GM19463 (cell line): ENCODE measurements at regions not wholly inside any gene's neighbourhood (a gene's known extent, or its start where the extent isn't known, plus 50 kb on each side); places are given as distances from the start of the nearest gene placed in this dataset.

Experiments used
- ATAC-seq: cut with Tn5 transposase; IDR thresholded peaks from one replicate; pipeline ENCODE4 v1.9.1; 2021; ENCODE audit warnings: mild to moderate bottlenecking, moderate library complexity; ENCODE audit not compliant: unreplicated experiment

GRCh38 chr22:49284056-49284784, 543.5 kb downstream of the BRD1 start:
- no peak for ATAC-seq

- ATAC-seq = no peak
These were observed 545.1 kb downstream of the BRD1 start for GRCh38 chr22:49282596-49282995.

GRCh38 chr22:49281467-49282340, 546.0 kb downstream of the BRD1 start:
- ATAC-seq = no peak

DNA sequence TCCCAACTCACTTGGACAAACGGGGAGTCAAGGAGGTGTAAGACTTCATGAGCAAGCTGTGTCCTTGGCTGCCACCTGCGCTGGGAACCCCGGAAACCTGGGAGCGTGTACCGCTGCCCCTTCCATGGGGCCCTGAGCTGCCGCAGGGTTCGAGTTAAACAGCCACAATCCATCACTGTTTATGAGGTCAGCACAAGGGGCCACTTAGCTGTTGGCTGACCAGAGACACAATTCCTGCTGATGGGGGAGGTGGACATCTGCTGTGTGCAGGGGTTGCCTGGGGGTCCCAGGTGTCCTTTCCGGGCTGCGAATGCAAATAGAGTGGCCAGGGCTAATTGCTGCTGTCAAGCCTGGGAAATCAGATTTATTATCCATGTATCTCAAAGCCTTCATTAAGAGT, 549.3 kb downstream of the BRD1 start:
- no peak for ATAC-seq

- no peak for ATAC-seq
These were observed 551.1 kb downstream of the BRD1 start for GRCh38 chr22:49276567-49276966.

DNA sequence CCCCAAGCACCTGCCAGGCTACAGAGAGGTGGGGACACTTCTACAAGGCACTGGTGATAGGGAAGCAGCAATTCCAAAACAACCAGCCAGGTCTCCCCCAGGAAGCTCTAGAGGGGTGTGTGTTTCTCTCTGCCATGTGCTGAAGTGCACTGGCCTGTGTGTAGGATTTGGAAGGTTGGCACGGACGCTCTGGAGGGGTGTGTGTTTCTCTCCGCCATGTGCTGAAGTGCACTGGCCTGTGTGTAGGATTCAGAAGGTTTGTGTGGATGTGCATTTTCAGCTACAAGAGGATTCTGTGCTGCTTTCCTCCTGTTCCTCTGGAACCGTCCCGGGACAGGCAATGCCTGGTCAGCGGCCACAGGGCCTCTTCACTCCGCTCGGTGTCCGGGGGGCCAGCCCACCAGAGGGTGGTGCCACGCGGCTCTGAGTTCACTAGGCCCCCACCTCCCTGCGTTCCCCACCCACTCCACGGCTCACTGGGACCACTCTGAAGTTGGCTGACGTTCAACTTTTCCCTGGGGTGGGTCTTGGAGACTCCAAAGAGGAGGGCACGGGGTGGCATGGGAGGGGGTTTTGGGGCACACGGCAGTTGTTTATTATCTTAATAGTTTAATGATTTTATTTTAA, 552.8 kb downstream of the BRD1 start:
- ATAC-seq = no peak

GRCh38 chr22:49272546-49273125, 555.0 kb downstream of the BRD1 start:
- ATAC-seq = no peak

- no peak for ATAC-seq
These were observed 555.8 kb downstream of the BRD1 start for GRCh38 chr22:49271831-49272230.

- no peak for ATAC-seq
These were observed 556.3 kb downstream of the BRD1 start for GRCh38 chr22:49271369-49271727.

GRCh38 chr22:49270595-49271368, 556.9 kb downstream of the BRD1 start:
- ATAC-seq = no peak

GRCh38 chr22:49269928-49270327, 557.7 kb downstream of the BRD1 start:
- no peak for ATAC-seq

GRCh38 chr22:49269371-49269770, 558.3 kb downstream of the BRD1 start:
- ATAC-seq = no peak

GRCh38 chr22:49268924-49269323, 558.7 kb downstream of the BRD1 start:
- ATAC-seq = no peak

DNA sequence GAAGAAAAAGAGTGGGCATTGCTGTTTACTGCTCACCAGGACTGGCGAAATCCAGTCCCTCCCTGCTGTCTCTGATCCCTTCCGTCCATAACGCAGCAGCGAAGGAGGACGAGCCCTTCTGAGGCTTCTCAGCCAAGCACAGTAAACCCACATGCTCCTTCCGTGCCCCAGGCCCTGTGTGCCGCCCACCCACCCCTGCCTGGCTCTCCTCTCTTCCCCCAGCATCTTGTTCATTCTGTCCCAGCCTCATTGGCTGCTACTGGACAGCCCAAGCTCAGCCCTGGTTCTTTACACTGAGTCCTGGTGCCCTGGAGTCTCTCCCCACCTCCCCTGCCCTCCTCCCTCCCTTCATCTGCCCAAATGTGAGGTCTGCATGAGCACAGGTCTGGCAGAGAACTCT, 559.7 kb downstream of the BRD1 start:
- no peak for ATAC-seq

DNA sequence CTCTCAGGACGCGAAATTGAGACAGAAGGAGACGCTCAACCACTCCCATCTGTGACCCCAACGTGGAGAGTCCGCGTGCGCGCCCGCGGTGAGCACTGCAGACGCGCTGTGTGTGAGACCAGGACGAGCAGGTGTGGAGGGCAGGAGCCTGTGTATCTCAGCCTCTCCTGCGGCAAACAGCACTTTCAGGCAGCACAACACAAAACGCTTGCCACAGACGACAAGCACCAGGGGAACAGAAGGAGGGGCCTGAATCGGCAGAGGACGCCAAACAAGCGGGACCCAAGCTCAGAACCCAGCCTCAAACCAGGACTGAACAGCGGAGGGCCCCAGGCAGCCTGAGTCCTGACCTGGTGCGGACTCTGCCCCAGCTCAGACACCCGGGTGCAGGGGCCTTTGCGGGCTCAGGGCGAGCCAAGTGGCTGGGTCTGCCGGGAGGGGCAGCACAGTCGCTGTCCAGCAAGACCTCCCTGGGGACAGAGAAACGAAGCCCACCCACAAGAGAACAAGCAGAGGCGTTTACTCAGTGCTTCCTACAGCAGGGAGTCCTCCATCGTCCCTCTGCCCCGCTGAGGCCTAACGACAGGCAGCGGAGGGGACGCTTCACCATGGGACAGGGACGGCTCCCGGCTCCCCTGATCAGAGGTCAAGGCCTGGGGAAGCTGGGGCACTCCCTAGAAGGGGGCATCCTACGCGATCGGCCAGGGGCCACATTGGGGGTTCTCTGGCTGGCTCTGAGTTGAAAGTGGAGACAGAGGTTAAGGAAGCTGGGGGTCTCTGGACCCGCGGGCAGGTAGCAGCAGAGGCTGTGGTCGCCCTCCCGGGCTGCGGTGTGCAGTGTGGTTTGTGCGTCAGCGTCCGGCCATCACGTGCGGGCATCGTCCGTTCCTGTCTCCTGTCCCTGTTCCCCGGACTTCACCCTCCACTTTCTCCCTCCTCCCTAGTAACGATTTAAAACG, 560.8 kb downstream of the BRD1 start:
- ATAC-seq = no peak

- no peak for ATAC-seq
These were observed 563.0 kb downstream of the BRD1 start for GRCh38 chr22:49264696-49265095.

DNA sequence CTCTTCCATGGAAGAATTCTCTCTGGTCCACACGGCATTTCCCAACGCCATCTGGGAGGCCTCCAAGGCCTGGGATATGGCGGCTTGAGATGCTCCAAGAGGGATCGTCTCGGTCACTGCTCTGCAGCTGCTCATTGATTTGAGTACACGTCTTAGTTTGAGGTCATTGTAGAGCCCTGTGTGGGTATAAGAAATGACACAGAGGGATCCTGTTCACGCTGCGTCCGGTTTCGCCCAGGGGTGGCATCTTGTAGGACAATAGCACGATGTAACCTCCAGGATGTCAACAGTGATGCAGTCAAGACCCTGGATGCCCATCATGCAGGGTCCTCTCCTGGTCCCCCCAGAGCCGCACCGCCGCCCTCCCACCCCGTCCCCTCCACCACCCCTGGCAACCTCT, 564.6 kb downstream of the BRD1 start:
- ATAC-seq = no peak

DNA sequence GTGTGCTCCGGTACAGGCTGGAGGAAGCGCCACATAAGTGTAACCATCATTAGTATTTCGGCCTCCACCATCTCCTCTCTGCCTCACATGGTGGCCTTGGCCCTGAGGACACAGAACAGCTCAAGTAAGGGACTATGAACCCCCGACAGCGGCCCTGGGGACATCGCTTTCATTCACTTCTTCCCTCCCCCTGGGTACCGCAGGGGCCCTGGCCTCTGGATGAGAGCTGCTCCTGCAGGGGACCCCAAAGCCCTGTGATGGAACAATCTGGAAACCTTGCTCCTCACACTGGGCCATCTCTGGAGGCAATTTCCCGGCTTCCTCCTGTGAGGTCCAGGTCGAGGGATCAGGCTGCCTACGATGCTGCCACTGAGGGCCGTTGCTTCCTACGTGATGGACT, 565.5 kb downstream of the BRD1 start:
- no peak for ATAC-seq

DNA sequence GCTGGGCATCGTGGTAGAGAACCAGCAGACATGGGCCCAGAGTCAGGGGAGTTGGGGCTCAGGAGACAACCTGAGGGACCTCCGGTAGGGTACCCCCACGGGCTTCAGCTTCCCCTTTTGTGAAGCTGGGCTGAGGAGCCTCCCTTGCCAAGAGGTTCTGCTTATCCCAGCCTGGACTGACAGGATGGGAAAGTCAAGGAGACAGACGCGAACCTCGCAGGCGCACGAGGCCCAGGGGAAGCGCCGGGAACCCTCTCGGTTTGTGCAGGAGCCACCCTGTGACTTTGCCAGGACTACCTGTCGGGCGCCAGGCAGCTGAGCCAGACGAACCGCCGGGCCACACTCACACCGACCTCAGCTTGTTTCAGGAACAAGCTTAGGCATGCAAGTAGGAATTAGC, 566.1 kb downstream of the BRD1 start:
- no peak for ATAC-seq
